Smooth muscle cell (in vitro differentiated cells): ENCODE measurements at regions not wholly inside any gene's neighbourhood (a gene's known extent, or its start where the extent isn't known, plus 50 kb on each side); places are given as distances from the start of the nearest gene placed in this dataset.
"Not testable (repeated sequence)": the region's sequence is repeated elsewhere in the genome, so short reads cannot be mapped to it uniquely, and the experiment has no call there.

Source experiments
- DNase-seq: peaks from one replicate; lab custom pipeline; 2025; ENCODE audit not compliant: unreplicated experiment; lab: John Stamatoyannopoulos, UW
- H2AFZ ChIP-seq: fragments of 200-600 bp; sonication (generic); 2 replicates; pipeline ENCODE4 v1.6.0; 2016; ENCODE audit warnings: antibody characterized with exemption, low read depth, mild to moderate bottlenecking
- H3F3A ChIP-seq: fragments of 200-600 bp; sonication (generic); 2 replicates; pipeline ENCODE4 v1.6.0; 2017; ENCODE audit warnings: antibody characterized with exemption, low read depth
- H3K27ac ChIP-seq: fragments of 200-600 bp; sonication (generic); 2 replicates; pipeline ENCODE4 v1.5.1; 2016; ENCODE audit warnings: low read depth, mild to moderate bottlenecking
- H3K27me3 ChIP-seq: fragments of 200-600 bp; sonication (generic); 2 replicates; pipeline ENCODE4 v1.6.1; 2016; ENCODE audit warnings: low read depth, mild to moderate bottlenecking
- H3K36me3 ChIP-seq: fragments of 200-600 bp; sonication (generic); 2 replicates; pipeline ENCODE4 v1.5.1; 2016; ENCODE audit warnings: low read depth
- H3K4me1 ChIP-seq: fragments of 200-600 bp; sonication (generic); 2 replicates; pipeline ENCODE4 v1.5.1; 2016; ENCODE audit warnings: low read depth
- H3K4me2 ChIP-seq: fragments of 200-600 bp; sonication (generic); 2 replicates; pipeline ENCODE4 v1.6.0; 2016; ENCODE audit warnings: mild to moderate bottlenecking
- H3K4me3 ChIP-seq: fragments of 200-600 bp; sonication (generic); 2 replicates; pipeline ENCODE4 v1.5.1; 2016; ENCODE audit warnings: mild to moderate bottlenecking
- H3K79me2 ChIP-seq: fragments of 200-600 bp; sonication (generic); 2 replicates; pipeline ENCODE4 v1.6.0; 2016; ENCODE audit warnings: low read depth, mild to moderate bottlenecking
- H3K9ac ChIP-seq: fragments of 200-600 bp; sonication (generic); 2 replicates; pipeline ENCODE4 v1.6.0; 2016; ENCODE audit warnings: low read depth
- H3K9me3 ChIP-seq: fragments of 200-600 bp; sonication (generic); replicated peaks from 2 replicates; pipeline ENCODE4 v1.5.1; 2016; ENCODE audit warnings: low read depth
- H4K20me1 ChIP-seq: fragments of 200-600 bp; sonication (generic); 2 replicates; pipeline ENCODE4 v1.6.0; 2016; ENCODE audit warnings: low read depth
- WGBS: methylation state at CpG from one replicate; pipeline ENCODE4 v1.1.7; 2016; ENCODE audit warnings: low lambda C conversion rate; 5-methylcytosine and 5-hydroxymethylcytosine counted together
- TF ChIP-seq, protein P1 (sequence below): fragments of 200-600 bp; sonication (generic); IDR thresholded peaks from 2 replicates; pipeline ENCODE4 v1.5.1; 2017; ENCODE audit warnings: borderline replicate concordance, mild to moderate bottlenecking, antibody characterized with exemption; ENCODE audit not compliant: insufficient read depth, poor library complexity, severe bottlenecking

DNA sequence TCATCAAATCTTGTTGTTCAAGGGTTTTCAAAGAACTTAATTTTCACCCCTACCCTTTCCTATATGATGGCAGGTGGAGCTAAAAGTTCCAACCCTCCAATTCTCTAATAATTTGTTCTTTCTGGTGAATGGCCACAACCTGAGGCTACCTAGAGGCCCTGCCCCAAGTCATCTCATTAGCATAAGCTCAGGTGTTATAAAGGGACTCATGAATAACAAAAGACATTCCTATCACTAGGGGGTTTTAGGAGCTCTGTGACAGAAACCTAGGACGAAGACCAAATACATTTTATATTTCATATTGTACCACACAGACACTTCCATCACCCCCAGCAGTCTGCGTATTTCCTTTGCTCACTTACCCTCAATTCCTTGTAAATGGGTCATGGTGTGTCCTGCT, 483.6 kb upstream of the EPHA6 start:
- TF ChIP-seq, protein P1, sequence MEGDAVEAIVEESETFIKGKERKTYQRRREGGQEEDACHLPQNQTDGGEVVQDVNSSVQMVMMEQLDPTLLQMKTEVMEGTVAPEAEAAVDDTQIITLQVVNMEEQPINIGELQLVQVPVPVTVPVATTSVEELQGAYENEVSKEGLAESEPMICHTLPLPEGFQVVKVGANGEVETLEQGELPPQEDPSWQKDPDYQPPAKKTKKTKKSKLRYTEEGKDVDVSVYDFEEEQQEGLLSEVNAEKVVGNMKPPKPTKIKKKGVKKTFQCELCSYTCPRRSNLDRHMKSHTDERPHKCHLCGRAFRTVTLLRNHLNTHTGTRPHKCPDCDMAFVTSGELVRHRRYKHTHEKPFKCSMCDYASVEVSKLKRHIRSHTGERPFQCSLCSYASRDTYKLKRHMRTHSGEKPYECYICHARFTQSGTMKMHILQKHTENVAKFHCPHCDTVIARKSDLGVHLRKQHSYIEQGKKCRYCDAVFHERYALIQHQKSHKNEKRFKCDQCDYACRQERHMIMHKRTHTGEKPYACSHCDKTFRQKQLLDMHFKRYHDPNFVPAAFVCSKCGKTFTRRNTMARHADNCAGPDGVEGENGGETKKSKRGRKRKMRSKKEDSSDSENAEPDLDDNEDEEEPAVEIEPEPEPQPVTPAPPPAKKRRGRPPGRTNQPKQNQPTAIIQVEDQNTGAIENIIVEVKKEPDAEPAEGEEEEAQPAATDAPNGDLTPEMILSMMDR = no peak
- no peak overlapping the region for H3K27ac ChIP-seq
- no peak overlapping the region for H3K9ac ChIP-seq
- H3K79me2 ChIP-seq = no peaks in the 10 kb centered on the region
- no peak overlapping the region for H3K4me3 ChIP-seq
- no peaks in the 10 kb centered on the region for H3F3A ChIP-seq
- H3K9me3 ChIP-seq = no peaks in the 10 kb centered on the region
- no peaks in the 10 kb centered on the region for H4K20me1 ChIP-seq
- H3K4me1 ChIP-seq = no peaks in the 10 kb centered on the region
- H3K36me3 ChIP-seq = no peaks in the 10 kb centered on the region
- DNase-seq = no peak
- H3K27me3 ChIP-seq = no peaks in the 10 kb centered on the region
- 45% methylated on average over 2 of the region's 2 CpGs for WGBS
- H2AFZ ChIP-seq = no peak overlapping the region
- no peak overlapping the region for H3K4me2 ChIP-seq

DNA sequence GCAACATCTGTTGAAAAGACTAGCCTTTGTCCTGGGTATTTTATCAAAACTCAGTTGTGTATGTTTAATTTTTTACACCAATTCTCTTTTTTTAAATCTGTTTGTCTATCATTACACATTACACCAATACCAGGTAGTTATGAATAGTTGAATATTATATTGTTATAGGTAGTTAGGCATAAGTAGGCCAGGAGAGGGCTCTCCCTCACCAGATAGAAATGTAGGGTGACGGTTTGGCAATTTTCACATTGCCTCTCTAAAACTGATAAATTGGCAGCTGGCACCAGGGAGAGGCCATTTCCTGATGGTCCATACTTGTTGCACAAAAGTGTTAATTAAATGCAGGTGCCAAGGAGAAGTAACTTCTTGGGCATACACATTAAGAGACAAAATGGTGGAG, 483.1 kb upstream of the EPHA6 start:
- Histone ChIP-seq H3K9ac (no peak overlapping the region), H3K27me3 (no peaks in the 10 kb centered on the region), H2AFZ (no peak overlapping the region), H3K9me3 (no peaks in the 10 kb centered on the region), H4K20me1 (no peaks in the 10 kb centered on the region), H3K79me2 (no peaks in the 10 kb centered on the region), H3K36me3 (no peaks in the 10 kb centered on the region), H3F3A (no peaks in the 10 kb centered on the region), H3K4me3 (no peak overlapping the region), H3K4me2 (no peak overlapping the region), H3K27ac (no peak overlapping the region), H3K4me1 (no peaks in the 10 kb centered on the region)
- 44% methylated on average over 1 of the region's 1 CpG for WGBS
- DNase-seq = no peak
- TF ChIP-seq, protein P1 = no peak

DNA sequence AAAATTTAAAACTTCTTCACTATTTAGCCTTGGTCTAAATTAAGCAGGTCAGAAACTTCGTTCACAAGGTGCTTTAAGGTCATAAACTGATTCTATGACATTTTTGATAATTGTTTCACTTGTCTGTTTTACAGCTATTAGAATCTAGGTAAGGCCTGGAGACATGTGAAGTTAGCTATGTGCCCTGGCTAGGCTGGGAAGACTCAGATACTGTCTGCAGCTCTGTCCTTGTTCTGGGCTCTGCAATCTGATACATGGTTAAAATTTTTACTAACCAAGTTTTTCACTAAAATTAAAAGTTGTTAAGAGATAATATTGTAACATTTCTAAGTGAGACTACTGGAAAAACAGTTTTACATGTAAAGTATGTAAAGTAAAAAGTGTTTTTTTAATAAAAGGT, 479.6 kb upstream of the EPHA6 start:
- DNase-seq = no peak
- H3K27me3 ChIP-seq = no peaks in the 10 kb centered on the region
- no peak overlapping the region for H3K4me3 ChIP-seq
- no peaks in the 10 kb centered on the region for H3F3A ChIP-seq
- no peak overlapping the region for H2AFZ ChIP-seq
- H3K9ac ChIP-seq = no peak overlapping the region
- H3K36me3 ChIP-seq = no peaks in the 10 kb centered on the region
- no peaks in the 10 kb centered on the region for H3K79me2 ChIP-seq
- H3K4me1 ChIP-seq = no peaks in the 10 kb centered on the region
- H3K27ac ChIP-seq = no peak overlapping the region
- no peak overlapping the region for H3K4me2 ChIP-seq
- 82% methylated on average over 1 of the region's 1 CpG for WGBS
- TF ChIP-seq, protein P1 = no peak
- no peaks in the 10 kb centered on the region for H3K9me3 ChIP-seq
- no peaks in the 10 kb centered on the region for H4K20me1 ChIP-seq

DNA sequence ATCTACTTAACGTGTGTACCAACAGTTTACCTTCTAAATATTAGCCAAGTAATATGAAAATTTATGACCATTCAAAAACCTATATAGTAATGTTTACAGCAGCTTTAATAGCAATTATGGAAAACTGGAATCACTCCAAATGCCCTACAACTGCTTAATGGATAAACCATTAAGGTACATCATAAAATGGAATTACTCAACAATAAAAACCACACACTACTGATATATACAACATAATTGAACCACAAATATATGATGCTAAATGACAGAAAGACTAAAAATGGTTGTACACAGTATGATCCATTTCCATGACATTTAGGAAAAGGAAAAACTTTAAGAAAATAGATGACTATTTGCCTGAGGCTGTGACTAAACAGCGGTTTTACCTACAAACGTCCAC, 467.1 kb upstream of the EPHA6 start:
- Histone ChIP-seq H3K4me1 (no peaks in the 10 kb centered on the region), H3K36me3 (no peaks in the 10 kb centered on the region), H3K79me2 (no peaks in the 10 kb centered on the region), H3K4me3 (no peak overlapping the region), H3K27ac (no peak overlapping the region), H3K27me3 (no peaks in the 10 kb centered on the region), H3K4me2 (no peak overlapping the region), H4K20me1 (no peaks in the 10 kb centered on the region), H2AFZ (no peak overlapping the region), H3K9ac (no peak overlapping the region), H3F3A (no peaks in the 10 kb centered on the region), H3K9me3 (no peaks in the 10 kb centered on the region)
- TF ChIP-seq, protein P1 = no peak
- WGBS = 79% methylated on average over 3 of the region's 3 CpGs
- no peak for DNase-seq

DNA sequence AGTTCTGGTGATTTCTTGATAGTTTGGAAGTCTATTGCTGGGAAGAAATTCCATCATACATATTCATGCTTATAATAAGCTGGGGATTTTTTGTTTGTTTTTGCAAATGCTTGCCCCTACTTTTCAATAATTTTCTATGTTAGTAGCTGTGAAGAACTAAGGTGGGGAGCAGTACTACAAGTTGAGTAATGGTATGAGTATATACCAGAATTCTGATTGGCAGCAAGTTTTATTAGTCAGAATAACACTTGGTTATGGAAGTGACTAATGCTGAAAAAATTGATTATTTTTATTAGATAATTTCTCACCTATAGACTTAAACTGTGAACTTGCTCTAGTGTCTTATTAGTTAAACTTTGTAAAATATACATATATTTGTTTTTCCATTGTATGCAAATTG, 462.8 kb upstream of the EPHA6 start:
- not testable (repeated sequence) for H3K27ac ChIP-seq, H3K9me3 ChIP-seq, H3K4me3 ChIP-seq, H3K36me3 ChIP-seq, H3K4me1 ChIP-seq, H3K79me2 ChIP-seq, H4K20me1 ChIP-seq, H3K4me2 ChIP-seq, H2AFZ ChIP-seq, H3K27me3 ChIP-seq, H3F3A ChIP-seq, H3K9ac ChIP-seq, DNase-seq
